Neutrophil (primary cell): ENCODE measurements at regions not wholly inside any gene's neighbourhood (a gene's known extent, or its start where the extent isn't known, plus 50 kb on each side); places are given as distances from the start of the nearest gene placed in this dataset.

Experiments
- H3K27ac ChIP-seq: fragments of 200-600 bp; sonication (generic); 2 replicates; pipeline ENCODE4 v1.5.1; 2016; ENCODE audit warnings: mild to moderate bottlenecking, moderate library complexity
- H3K27me3 ChIP-seq: fragments of 200-600 bp; sonication (generic); 2 replicates; pipeline ENCODE4 v1.6.0; 2016; ENCODE audit warnings: mild to moderate bottlenecking
- H3K36me3 ChIP-seq: fragments of 200-600 bp; sonication (generic); 2 replicates; pipeline ENCODE4 v1.5.1; 2017
- H3K4me1 ChIP-seq, 2 experiments: fragments of 200-600 bp in 1 of 2; sonication (generic) in 1 of 2; 1 replicate in 1 of 2; 2 replicates in 1 of 2; pipeline versions ENCODE4 v1.5.1 to v1.6.1; 2013 to 2016; ENCODE audit warnings: low read depth in 1 of 2, low read length in 1 of 2, mild to moderate bottlenecking in 1 of 2, moderate library complexity in 1 of 2; ENCODE audit not compliant: control insufficient read depth in 1 of 2, insufficient read depth in 1 of 2
- H3K4me3 ChIP-seq, 2 experiments: fragments of 200-600 bp in 1 of 2; sonication (generic) in 1 of 2; 1 replicate in 1 of 2; 2 replicates in 1 of 2; pipeline ENCODE4 v1.5.1; 2013 to 2016; ENCODE audit warnings: low read depth in 1 of 2, low read length in 1 of 2, mild to moderate bottlenecking in 1 of 2, moderate library complexity in 1 of 2
- H3K9me3 ChIP-seq: fragments of 200-600 bp; sonication (generic); 2 replicates; pipeline ENCODE4 v1.5.1; 2016
- CTCF ChIP-seq: fragments of 200-600 bp; sonication (generic); IDR thresholded peaks from 2 replicates; pipeline ENCODE4 v1.5.1; 2016; ENCODE audit warnings: antibody characterized with exemption

GRCh38 chr2:23023722-23024121, 361.3 kb upstream of the KLHL29 start:
- TF ChIP-seq CTCF = no peak
- no peak overlapping the region for H3K27ac ChIP-seq

GRCh38 chr2:23026671-23027070, 358.3 kb upstream of the KLHL29 start:
- H3K27me3 ChIP-seq = no peaks in the 10 kb centered on the region
- H3K9me3 ChIP-seq = no peaks in the 10 kb centered on the region
- H3K4me3 ChIP-seq = no peak overlapping the region
- no peaks in the 10 kb centered on the region for H3K36me3 ChIP-seq
- TF ChIP-seq CTCF = no peak
- H3K4me1 ChIP-seq = no peaks in the 10 kb centered on the region
- H3K27ac ChIP-seq = no peak overlapping the region

More at GRCh38 chr2:23023722-23024121, 361.3 kb upstream of the KLHL29 start:
- Histone ChIP-seq H3K4me3 (no peak overlapping the region), H3K27me3 (no peaks in the 10 kb centered on the region), H3K36me3 (no peaks in the 10 kb centered on the region), H3K4me1 (no peaks in the 10 kb centered on the region), H3K9me3 (no peaks in the 10 kb centered on the region)

- Histone ChIP-seq H3K36me3 (no peaks in the 10 kb centered on the region), H3K4me3 (no peak overlapping the region), H3K27me3 (no peaks in the 10 kb centered on the region), H3K9me3 (no peaks in the 10 kb centered on the region), H3K4me1 (no peaks in the 10 kb centered on the region), H3K27ac (no peak overlapping the region)
- TF ChIP-seq CTCF = no peak
Measured at GRCh38 chr2:23027396-23027795, 357.6 kb upstream of the KLHL29 start.

GRCh38 chr2:23028106-23028505, 356.9 kb upstream of the KLHL29 start:
- H3K27me3 ChIP-seq = no peaks in the 10 kb centered on the region
- no peaks in the 10 kb centered on the region for H3K36me3 ChIP-seq
- H3K4me3 ChIP-seq = no peak overlapping the region
- H3K27ac ChIP-seq = no peak overlapping the region
- H3K4me1 ChIP-seq = no peaks in the 10 kb centered on the region
- H3K9me3 ChIP-seq = no peaks in the 10 kb centered on the region
- TF ChIP-seq CTCF = no peak

- H3K36me3 ChIP-seq = no peaks in the 10 kb centered on the region
- no peak for TF ChIP-seq CTCF
- no peaks in the 10 kb centered on the region for H3K9me3 ChIP-seq
- H3K4me1 ChIP-seq = no peaks in the 10 kb centered on the region
- H3K27me3 ChIP-seq = no peaks in the 10 kb centered on the region
- no peak overlapping the region for H3K27ac ChIP-seq
- no peak overlapping the region for H3K4me3 ChIP-seq
Measured at GRCh38 chr2:23029111-23029510, 355.9 kb upstream of the KLHL29 start.

- Histone ChIP-seq H3K36me3 (no peaks in the 10 kb centered on the region), H3K9me3 (no peaks in the 10 kb centered on the region), H3K4me1 (no peaks in the 10 kb centered on the region), H3K27ac (no peak overlapping the region), H3K27me3 (no peaks in the 10 kb centered on the region), H3K4me3 (no peak overlapping the region)
- TF ChIP-seq CTCF = no peak
Measured at GRCh38 chr2:23029951-23030350, 355.0 kb upstream of the KLHL29 start.
